Tibial artery (tissue), 4 donors: ENCODE measurements at regions not wholly inside any gene's neighbourhood (a gene's known extent, or its start where the extent isn't known, plus 50 kb on each side); places are given as distances from the start of the nearest gene placed in this dataset.
"Not testable (repeated sequence)": the region's sequence is repeated elsewhere in the genome, so short reads cannot be mapped to it uniquely, and the experiment has no call there.

Source experiments
- DNase-seq, 2 donors: peaks; one replicate each; pipeline ENCODE4 v3.0.0-alpha.2; 2019
- H3K27ac ChIP-seq, 2 donors: fragments of 200-600 bp; sonication (generic) in 1 of 2; 1 replicate in 1 of 2; 2 replicates in 1 of 2; pipeline ENCODE4 v1.5.1; 2018 to 2019; ENCODE audit warnings: mild to moderate bottlenecking in 1 of 2
- H3K27me3 ChIP-seq, 2 donors: fragments of 200-600 bp; sonication (generic) in 1 of 2; one replicate each; pipeline versions ENCODE4 v1.5.1 to v1.6.0; 2016 to 2019
- H3K36me3 ChIP-seq, 3 donors: fragments of 200-600 bp; sonication (generic) in 2 of 3; one replicate each; pipeline ENCODE4 v1.5.1; 2016 to 2019; ENCODE audit warnings: mild to moderate bottlenecking in 2 of 3
- H3K4me1 ChIP-seq, 4 donors: fragments of 200-600 bp; sonication (generic) in 2 of 4; 1 replicate in 3 of 4; 2 replicates in 1 of 4; pipeline ENCODE4 v1.5.1; 2016 to 2019
- H3K4me3 ChIP-seq, 2 donors: fragments of 200-600 bp; sonication (generic) in 1 of 2; 1 replicate in 1 of 2; 2 replicates in 1 of 2; pipeline ENCODE4 v1.5.1; 2018 to 2019; ENCODE audit warnings: mild to moderate bottlenecking in 2 of 2
- H3K9me3 ChIP-seq, 3 donors: fragments of 200-600 bp; sonication (generic) in 1 of 3; one replicate each; pipeline ENCODE4 v1.5.1; 2016 to 2019
- CTCF ChIP-seq, 2 experiments: fragments of 200-600 bp in 1 of 2; fragments of 450-650 bp in 1 of 2; IDR thresholded peaks; one replicate each; pipeline ENCODE4 v1.5.1; 2017 to 2019; ENCODE audit warnings: antibody characterized with exemption in 2 of 2, mild to moderate bottlenecking in 1 of 2, moderate library complexity in 1 of 2
- intact Hi-C: fragments of 100-400 bp; cut with DNase I; formaldehyde crosslinking; loops from one replicate; pipeline ENCODE4 v1.15.0; 2023; ENCODE audit warnings: low total_unique reads

- no peak for TF ChIP-seq CTCF (IDR thresholded peaks at IDR 0.05)
- no peak for DNase-seq
- no peaks in the 10 kb centered on the region for H3K27me3 ChIP-seq
- peaks cover 0 to 9% (median 4%) of the 10 kb centered on the region in 4 donors for H3K4me1 ChIP-seq
- no peak overlapping the region for H3K4me3 ChIP-seq
- H3K36me3 ChIP-seq: no peaks in the 10 kb centered on the region
- no peak overlapping the region for H3K27ac ChIP-seq
- intact Hi-C loops: no loop called here
- H3K9me3 ChIP-seq: peaks cover 0 to 19% (median 0%) of the 10 kb centered on the region in 3 donors
These were observed 145.2 kb downstream of the SLC25A46 start for GRCh38 chr5:110884005-110884404.

DNA sequence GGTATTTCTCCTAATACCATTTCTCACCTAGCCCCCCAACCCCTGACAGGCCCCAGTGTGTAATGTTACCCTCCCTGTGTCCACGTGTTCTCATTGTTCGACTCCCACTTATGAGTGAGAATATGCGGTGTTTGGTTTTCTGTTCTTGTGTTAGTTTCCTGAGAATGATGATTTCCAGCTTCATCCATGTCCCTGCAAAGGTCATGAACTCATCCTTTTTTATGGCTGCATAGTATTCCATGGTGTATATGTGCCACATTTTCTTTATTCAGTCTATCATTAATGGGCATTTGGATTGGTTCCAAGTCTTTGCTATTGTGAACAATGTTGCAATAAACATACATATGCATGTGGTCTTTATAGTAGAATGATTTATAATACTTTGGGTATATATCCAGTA lies 148.4 kb downstream of the SLC25A46 start:
- H3K4me3 ChIP-seq, intact Hi-C loops, H3K4me1 ChIP-seq, H3K27me3 ChIP-seq, DNase-seq, H3K27ac ChIP-seq, H3K36me3 ChIP-seq: not testable (repeated sequence)
- peaks cover 0 to 16% (median 0%) of the 10 kb centered on the region in 3 donors for H3K9me3 ChIP-seq

DNA sequence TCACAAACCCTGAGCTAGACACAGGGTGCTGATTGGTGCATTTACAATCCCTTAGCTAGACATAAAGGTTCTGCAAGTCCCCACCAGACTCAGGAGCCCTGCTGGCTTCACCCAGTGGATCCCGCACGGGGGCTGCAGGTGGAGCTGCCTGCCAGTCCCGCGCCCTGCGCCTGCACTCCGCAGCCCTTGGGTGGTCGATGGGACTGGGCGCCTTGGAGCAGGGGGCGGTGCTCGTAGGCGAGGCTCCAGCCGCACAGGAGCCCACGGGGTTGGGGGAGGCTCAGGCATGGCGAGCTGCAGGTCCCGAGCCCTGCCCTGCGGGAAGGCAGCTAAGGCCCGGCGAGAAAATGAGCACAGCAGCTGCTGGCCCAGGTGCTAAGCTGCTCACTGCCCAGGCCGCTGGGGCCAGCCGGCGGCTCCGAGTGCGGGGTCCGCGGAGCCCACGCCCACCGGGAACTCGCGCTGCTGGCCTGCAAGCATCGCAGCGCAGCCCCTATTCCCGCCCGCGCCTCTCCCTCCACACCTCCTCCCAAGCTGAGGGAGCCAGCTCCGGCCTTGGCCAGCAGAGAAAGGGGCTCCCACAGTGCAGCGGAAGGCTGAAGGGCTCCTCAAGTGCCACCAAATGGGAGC lies 155.2 kb downstream of the SLC25A46 start:
- H3K36me3 ChIP-seq, DNase-seq, H3K4me1 ChIP-seq, H3K27ac ChIP-seq, intact Hi-C loops, H3K27me3 ChIP-seq, H3K9me3 ChIP-seq, H3K4me3 ChIP-seq: not testable (repeated sequence)

DNA sequence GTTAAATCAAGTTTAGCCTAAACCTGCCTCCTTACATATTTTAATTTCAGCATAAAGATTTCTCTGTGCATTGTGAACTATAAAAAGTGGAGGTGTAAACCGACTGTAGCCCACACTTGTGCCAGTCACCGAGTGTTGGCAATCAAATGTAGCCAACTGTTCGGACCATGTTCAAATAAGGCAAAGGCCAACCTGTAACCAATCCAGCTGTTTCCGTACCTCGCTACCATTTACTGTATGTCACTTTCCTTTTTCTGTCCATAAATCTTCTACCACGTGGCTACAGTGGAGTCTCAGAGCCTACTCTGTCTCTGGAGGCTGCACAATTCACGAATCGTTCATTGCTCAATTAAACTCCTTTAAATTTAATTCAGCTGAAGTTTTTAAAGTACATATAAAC lies 156.0 kb downstream of the SLC25A46 start:
- Histone ChIP-seq H3K27me3 (peaks cover 0 to 3% of the 10 kb centered on the region in 2 donors), H3K36me3 (no peaks in the 10 kb centered on the region), H3K27ac (no peak overlapping the region), H3K4me1 (no peaks in the 10 kb centered on the region), H3K4me3 (no peak overlapping the region), H3K9me3 (no peaks in the 10 kb centered on the region)
- TF ChIP-seq CTCF (IDR thresholded peaks at IDR 0.05): no peak
- DNase-seq: no peak
- intact Hi-C loops: no loop called here

DNA sequence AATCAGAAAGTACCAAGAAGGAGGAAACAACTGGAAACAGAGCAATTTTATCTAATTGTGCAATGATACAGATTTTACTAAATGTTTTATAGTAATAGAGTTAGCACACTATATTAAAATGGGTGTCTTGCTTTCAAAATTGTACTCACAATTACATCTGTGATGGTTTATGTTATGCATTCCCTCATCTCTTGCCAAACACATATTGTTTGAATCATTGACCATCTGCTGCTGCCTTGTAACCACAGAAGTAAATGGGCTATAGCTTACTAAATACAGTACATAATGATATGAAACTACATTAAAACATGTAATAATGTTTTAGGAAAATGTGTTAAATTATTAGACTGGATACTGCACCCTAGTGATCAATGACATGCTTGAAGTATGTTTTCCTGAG lies 158.1 kb downstream of the SLC25A46 start:
- Histone ChIP-seq H3K4me1 (no peaks in the 10 kb centered on the region), H3K27ac (no peak overlapping the region), H3K4me3 (no peak overlapping the region), H3K9me3 (no peaks in the 10 kb centered on the region), H3K27me3 (peaks cover 0 to 3% of the 10 kb centered on the region in 2 donors), H3K36me3 (no peaks in the 10 kb centered on the region)
- no peak for DNase-seq
- intact Hi-C loops: no loop called here
- TF ChIP-seq CTCF (IDR thresholded peaks at IDR 0.05): no peak

- no peaks in the 10 kb centered on the region for H3K27me3 ChIP-seq
- intact Hi-C loops: no loop called here
- H3K36me3 ChIP-seq: no peaks in the 10 kb centered on the region
- no peaks in the 10 kb centered on the region for H3K9me3 ChIP-seq
- H3K4me1 ChIP-seq: no peaks in the 10 kb centered on the region
- H3K4me3 ChIP-seq: no peak overlapping the region
- H3K27ac ChIP-seq: no peak overlapping the region
- TF ChIP-seq CTCF (IDR thresholded peaks at IDR 0.05): no peak
- DNase-seq: no peak
These were observed 161.0 kb downstream of the SLC25A46 start for GRCh38 chr5:110899566-110900412.
